ENCODE measurements at regions not wholly inside any gene's neighbourhood (a gene's known extent, or its start where the extent isn't known, plus 50 kb on each side); places are given as distances from the start of the nearest gene placed in this dataset.

DNA sequence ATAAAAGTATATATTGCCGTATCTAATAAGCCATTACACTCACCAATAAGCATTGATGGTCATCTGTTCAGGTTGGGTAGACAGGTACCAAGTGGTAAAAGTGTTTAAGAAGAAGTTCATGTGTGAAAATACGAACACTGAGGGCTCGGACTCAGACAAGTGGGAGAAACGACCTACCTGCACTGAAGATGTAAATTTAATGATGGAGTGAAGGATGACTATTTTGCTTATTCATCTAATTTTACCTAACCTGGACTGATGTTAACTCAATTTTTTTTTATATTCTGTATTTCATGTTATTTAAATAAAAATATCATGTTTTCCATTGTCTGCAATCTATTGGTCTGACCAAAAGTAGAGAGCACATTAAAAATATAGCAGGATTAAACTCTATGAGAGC, 469.1 kb upstream of the BTBD3 start:
- DNase-seq (ENCODE audit: low spot score): no peak

DNA sequence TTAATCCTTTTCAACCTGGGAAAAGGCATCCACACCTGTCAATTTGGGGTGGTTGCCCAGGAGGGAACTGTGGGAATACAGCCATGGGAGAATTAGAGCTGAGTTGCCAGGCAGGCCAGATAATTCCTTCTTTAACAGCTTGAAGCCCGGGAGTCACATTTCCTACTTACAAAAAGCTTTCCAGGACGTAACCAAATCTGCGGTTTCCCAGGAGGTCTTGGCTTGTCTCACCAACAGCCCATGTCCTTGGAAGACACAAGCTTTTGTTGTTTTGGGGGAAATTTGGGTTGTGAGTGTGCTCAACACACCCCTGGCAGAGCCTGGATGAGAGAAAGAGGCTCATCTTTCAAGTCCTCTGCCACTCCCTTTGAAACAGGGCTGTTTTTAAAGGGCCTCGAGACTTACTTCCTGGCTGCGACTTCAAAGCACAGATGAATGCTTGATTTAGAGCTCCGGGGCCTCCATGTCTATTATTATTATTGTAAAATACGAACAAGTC, 465.9 kb upstream of the BTBD3 start:
- peak; percentile 46 for DNase-seq (ENCODE audit: low spot score)

DNA sequence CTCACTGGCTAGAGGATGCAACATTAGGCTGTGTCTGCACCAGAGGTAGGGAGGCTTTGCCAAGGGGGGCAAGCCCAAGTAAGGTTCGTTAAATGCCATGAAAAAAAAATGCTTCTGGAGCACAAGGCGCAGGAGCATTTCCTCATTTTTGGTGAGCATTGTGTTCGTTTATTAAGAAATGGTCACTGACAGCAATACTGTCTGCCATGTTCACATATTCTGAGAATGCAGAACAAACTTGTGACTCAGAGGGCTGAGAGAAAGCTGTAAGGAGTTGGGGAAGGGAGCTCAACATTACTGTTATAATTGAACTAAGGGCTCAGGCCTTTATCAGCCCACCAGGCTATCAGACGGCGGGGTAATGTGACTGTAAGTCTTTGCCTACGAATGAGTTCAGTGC, 465.4 kb upstream of the BTBD3 start:
- DNase-seq (ENCODE audit: low spot score): no peak

DNA sequence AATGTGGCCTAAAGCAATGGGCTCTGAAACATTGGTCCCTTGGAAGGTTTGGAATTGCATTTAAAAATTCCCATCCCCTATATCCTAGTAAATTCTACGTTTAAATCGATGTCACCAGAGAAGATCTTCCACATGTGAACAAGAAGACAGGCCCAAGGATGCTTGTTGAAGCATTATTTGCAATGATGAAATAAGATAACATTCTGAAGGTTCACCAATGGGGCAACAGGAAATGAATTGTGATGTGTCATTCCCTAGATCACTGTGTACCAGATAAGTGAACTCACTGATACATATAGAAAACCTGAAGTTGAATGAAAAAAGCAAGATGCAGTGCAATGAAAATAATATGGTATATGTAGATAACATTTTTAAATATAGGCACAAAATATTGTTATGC, 464.3 kb upstream of the BTBD3 start:
- no peak for DNase-seq (ENCODE audit: low spot score)

DNA sequence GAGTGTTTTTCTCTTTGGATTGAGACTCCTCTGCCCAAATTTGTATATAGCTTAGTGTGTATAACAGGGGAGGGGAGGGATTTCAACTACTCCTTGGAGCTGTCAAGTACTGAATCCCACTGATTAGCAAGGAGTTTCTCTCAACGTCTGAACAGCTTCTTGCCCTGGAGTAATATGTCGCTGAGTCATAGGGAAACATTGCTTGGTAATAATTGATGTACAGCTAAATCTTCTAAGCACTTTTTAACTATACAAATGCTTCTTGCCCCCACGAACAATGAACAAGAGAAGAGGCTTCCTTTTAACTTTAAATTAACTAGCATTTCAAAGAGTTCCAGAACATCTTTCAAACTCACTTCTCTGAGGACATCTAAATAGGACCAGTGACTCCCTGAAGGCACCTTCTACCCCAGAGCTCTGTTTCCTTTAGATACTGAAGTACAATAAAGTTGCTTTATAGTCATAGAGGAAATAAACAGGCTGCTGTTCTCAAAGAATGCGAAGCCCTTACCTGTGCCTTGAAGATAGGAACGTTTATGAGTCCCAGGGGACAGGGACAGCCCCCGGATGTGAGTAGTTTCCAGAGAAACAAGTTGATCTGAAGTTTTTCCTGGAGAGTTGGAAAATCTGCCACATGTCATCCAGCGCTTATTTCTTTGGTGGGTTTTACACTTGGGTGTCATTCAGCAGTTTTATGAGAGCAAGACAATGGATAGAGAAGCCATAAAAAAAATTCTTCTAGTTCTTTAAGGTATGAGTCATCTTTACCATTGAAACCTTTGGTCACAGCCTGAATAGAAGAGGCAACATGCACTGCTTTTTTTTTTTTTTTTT, 462.5 kb upstream of the BTBD3 start:
- peak; percentile 99 for DNase-seq (ENCODE audit: low spot score)

DNA sequence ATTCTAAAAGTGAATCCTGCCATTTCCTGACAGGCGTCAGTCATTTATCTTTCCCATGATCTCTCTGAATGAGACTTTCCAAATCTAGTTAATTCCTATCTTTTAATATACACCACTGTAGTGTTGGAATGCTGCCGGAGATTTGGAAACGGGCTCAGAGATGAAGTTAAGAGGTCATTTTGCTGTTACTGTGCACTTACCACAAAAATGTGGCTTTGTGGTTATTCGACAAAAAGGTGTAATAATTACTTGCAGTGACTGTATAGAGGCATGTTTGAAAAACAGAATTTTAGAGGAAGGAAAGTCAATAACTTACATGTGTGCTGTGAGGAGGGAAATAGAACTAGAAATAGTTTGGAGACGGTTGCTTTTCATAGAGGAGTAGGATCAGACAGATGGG, 460.2 kb upstream of the BTBD3 start:
- peak; percentile 44 for DNase-seq (ENCODE audit: low spot score)

DNA sequence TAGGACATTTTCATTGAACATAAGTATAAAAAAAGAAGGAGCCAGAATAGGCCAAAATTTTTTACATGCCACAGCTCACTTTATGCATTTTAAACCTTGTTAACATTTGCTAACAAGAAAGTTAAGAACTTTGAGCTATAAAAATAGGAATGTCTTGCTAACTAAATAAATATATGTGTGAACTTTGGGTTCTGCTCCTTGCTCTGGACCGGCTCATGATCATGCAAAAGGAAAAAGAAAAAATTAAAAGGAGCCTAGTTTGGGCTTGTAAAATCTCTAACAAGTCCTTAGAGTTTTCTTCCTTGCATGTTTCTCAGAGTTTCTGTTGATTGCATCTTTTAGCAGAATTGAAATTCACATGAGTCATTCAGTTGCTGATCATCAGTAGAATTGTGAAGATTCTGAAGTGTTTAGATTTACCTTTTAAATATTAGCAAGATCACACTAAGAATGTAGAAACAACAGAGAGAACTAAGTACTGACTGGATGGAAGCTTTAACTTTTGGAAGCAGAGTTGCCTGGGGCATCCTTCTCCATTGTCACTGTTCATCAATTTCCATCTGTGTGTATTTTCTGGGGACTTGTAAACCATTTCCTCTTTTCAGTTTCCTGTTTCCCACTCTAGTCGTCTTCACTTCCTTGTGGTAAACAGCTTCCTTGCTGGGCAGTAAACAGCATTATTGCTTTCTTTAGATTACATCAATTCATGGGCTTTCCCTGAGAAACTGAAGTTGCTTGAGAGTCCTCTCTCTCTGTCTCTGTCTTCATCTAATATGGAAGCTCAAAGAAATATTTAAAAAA, 458.4 kb upstream of the BTBD3 start:
- DNase-seq (ENCODE audit: low spot score): no peak

DNA sequence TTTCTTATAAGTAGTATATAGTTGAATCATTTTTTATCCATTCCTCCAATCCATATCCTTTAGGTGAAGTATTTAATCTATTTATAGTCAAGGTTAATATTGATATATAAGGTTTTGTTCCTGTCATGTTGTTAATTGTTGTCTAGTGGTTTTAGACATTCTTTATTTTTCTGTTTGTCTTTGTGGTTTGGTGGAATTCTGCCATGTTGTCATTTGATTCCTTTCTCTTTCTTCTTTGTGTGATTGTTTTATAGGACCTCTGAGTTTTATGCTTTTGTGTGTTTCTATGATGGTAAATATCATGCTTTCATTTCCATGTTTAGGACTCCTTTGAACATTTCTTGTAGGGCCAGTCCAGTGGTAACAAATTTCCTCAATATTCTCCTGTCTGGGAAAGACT, 450.3 kb upstream of the BTBD3 start:
- DNase-seq (ENCODE audit: low spot score): peak; percentile 35

DNA sequence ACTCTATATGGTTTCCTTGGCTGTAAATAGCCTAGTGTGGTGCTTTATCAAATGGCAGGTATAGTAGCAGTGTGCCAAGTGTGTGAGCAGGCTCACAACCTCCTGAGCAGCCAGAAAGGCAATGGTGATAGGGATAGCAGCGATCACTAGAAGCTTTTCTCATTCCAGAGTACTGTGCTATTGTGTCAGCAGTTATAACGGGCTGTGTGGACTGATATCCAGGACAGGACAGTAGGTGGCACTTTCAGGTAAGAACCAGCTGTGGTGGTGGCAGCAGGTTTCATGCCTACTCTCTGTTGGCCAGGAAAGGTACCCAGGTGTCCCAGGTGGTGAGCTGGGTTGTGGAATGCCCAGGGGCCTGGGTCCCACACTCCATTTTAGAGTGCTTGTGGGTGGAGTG, 448.8 kb upstream of the BTBD3 start:
- no peak for DNase-seq (ENCODE audit: low spot score)

DNA sequence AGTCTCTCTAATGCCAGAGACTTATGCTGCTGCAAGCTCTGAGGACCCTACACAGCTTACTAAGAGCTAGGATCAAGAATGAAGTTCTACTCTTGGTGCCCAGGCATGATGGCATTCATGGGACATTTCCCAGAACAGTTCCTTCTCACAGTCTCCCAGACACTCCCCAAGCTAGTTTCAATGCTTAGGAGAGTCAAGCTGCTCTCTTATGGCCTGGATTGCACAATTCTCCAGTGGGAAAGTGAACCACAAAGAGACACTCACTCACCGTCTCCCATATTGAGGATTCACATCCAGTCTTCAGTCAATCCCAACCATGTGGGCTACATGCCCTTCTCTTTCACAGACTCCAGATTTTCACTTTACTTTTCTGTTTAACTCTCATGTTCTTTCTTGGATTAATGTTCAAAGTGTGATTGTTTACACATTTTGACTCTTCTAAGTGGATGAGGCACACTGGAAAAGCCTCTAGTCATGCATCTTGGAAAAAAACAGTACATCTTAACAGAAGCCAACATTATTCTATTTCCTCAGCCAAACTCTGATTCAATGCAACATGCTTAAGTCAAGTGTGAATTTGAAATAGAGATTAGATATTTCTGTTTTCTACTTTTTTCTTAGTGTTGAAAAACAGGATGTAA, 447.8 kb upstream of the BTBD3 start:
- DNase-seq (ENCODE audit: low spot score): no peak

DNA sequence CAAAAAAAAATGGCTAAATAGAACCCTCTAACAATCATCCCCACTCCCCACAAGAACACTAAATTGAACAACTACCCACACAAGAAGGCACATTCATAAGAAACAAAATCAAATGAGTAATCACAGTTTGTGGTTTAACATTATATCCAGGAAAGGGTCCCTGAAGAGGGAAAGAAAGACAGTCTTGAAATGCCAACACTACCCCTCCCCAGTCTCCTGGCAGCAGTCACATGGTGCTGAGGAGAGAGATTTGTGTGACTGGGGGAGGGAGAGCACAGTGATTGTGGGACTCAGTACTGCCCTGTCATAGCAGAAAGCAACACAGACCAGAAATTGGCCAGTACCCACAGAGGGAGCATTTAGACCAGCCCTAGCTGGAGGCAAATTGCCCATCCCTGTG, 443.7 kb upstream of the BTBD3 start:
- DNase-seq (ENCODE audit: low spot score): no peak

DNA sequence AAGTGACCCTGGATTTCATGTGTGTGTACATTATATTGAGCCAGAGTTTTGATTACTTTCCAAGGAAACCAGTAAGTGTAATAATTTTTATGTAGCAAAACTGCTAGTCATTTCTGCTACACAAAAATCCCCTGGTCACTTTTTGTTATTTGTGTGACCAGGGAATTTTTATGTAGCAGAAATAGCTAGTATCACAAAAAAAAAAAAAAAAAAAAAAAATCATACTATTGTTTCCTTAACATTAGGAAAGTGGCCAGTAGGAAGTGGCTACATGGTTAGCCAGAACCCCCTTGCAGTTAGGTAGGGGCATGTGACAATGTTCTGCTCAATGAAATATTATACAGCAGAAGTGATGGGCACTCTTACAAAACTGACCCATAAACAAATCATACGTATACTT, 434.0 kb upstream of the BTBD3 start:
- DNase-seq (ENCODE audit: low spot score): no peak

DNA sequence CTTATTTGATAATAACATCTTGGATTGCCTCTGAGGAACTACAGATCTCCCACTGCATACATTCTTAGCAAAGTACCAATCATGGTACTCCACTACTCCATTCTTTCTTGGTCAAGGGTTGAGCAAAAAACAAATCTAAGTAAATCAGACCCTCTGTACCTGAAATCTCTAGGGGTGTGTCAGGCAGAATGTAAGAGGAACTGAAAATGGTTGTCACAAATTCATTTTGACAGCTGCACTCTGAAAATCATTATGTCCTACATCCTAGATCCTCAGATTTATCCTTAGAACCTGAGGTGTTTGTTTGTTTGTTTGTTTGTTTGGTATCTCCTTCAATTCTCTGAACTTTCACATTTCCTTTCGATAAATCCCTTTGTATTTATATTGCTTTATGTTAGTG, 433.2 kb upstream of the BTBD3 start:
- DNase-seq (ENCODE audit: low spot score): no peak

DNA sequence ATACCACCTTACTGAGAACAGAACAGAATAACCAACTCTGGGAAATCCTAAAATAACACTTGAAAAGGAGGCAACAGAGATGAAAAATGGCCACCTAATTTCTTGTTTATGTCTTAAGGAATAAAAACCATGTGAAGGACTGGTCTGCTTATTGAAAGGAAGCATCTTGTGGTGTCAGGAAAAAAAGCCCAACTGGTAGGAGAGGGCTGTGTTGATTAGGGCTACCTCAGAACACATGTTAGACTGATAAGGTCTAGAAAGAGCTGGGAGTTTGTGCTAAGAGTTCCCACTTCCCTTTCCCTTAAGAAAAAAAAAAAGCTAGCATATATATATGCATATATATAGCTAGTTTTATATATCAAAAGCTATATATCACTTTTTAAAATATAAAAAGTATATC, 425.3 kb upstream of the BTBD3 start:
- DNase-seq (ENCODE audit: low spot score): no peak

DNA sequence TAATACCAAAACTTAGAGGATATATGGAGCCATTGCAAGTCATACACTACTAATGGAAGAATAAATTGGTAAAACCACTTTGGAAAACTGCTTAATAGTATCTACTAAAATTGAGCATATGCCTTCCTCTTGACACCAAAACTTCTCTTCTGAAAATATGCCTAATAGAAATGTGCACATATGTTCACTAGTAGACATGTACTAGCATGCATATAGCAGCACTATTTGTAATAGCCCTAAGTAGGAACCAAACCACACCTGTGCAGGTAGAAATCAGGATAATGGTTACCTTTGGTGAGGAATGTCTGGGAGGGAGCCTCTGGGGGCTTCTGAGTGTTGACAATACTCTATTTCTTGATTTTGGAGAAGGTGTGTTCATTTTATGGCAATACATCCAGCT, 424.8 kb upstream of the BTBD3 start:
- DNase-seq (ENCODE audit: low spot score): no peak

DNA sequence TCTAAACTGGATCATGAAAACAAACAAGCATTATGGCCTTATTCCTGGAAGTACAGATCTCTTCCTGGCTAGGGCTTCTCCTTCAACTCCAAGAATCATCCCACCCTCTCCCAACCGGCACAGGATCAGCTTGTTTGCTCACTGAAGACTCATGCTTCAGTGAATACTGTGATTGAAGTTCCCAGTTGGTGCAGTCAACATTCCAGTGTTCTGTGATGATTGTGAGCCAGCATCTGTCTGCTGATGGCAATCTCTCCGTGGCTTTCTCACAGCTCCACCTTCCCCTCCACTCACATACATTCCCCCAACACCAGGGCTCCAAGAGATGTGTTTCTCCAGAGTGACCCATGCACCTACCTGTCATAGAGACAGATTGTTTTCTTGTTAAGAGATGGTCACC, 421.3 kb upstream of the BTBD3 start:
- peak; percentile 8 for DNase-seq (ENCODE audit: low spot score)

DNA sequence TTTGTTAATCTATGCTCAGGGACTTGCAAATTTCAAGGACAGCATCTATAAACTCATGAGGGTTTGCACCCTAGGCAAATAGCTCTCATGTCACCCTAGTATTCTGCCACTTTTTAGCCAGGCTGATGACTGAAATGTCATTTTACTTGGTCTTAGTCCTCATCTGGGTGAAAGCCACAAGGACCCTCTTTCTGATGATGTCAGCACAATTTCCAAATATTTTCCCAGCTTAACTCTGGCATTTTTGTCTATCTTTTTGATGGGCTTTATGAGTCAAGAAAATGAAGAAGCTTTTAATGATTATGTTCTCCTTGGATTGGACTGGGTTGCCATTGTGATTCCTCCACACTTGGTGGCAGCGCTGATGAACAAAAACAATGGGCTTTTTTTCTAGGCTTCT, 420.1 kb upstream of the BTBD3 start:
- no peak for DNase-seq (ENCODE audit: low spot score)

DNA sequence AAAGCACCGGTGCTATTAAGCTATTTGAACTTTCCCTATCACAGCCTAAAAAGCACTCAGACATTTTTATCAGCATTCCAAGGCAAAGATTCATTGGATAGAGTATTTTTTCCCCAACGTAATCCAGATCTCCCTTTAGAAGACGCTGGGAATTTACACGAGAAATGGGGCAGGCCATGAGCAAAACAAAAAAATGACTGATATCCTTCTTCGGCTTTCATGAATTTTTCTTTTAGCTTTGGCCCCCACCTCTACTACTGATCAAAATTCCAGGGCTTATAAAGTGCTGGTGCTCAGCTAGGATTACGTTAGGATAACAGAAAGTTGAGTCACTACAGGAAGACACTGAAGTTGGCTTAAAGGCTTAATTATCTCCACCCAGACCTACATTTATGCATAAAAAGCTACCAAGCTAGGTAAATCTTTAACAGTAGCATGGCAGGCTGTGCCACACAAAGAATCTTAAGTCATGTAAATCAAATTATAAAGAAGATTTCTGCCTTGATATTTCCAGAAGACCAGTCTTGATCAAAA, 418.5 kb upstream of the BTBD3 start:
- no peak for DNase-seq (ENCODE audit: low spot score)

DNA sequence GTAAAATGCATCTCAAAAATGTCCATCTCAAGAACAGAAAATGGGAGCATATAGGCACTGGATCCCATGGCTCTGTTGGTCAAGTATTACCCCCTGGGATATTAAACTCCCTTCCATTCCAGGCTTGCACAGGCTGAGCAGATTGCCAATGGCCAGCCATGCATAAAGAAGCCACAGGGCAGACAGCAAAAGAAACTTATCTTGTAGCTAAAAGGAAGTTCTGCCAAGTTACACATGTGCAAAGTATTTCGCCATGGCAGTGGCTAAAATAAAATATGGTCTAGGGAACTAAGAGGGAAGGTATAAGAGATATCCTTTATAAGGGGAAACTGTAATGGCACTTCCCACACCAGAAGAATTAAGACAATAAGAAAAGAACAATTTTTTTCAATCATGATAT, 415.6 kb upstream of the BTBD3 start:
- no peak for DNase-seq (ENCODE audit: low spot score)

DNA sequence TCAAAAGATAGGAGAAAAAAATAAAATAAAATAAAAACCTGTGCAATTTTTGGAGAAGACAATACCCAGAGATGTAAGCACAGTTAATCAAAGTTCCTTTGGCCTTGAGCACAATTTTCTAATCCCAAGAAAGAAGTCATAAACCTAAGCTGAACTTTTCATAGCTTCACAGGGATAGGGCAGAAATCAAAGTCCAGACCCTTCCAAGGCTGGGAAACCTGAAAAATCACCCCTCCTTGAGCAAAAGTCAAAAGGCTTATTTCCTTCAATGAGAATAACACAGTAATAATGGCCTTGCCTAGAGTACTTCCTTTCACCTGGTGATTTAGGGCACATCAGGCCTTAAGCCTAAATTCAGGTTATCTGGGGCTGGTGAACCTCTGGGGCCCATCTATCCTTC, 415.0 kb upstream of the BTBD3 start:
- DNase-seq (ENCODE audit: low spot score): no peak

DNA sequence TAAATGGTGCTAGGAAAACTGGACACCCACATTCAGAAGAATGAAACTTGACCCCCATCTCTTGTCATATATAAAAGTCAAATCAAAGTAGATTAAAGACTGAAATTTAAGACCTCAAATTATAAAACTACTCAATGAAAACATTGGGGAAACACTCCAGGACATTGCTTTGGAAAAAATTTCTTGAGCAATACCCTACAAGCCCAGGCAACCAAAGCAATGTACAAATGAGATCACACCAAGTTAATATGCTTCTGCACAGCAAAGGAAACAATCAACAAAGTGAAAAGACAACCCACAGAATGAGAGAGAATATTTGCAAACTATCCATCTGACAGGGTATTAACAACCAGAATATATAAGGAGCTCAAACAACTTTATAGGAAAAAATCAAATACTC, 407.9 kb upstream of the BTBD3 start:
- DNase-seq (ENCODE audit: low spot score): no peak

DNA sequence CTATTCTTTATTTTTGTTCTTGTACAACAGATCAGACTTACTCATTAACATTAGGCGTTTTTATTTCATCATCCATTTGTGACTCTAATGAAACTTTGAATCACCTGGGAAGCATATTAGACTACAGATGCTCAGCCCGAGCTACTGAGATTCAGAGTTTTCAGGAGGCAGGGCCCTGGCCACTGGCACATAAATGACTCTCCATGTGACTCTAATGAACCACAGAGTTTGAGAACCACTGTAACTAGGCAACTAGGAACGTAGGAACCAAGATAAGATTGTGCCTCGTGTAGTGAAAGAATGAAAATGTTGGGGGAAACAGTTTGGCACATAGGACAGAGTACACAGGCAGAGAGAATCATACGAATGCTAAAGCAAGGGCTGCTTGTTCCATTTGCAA, 405.9 kb upstream of the BTBD3 start:
- DNase-seq (ENCODE audit: low spot score): no peak

All from SW480 (cell line).